ENCODE measurements at regions not wholly inside any gene's neighbourhood (a gene's known extent, or its start where the extent isn't known, plus 50 kb on each side); places are given as distances from the start of the nearest gene placed in this dataset.
"Not testable (repeated sequence)": the region's sequence is repeated elsewhere in the genome, so short reads cannot be mapped to it uniquely, and the experiment has no call there.

GRCh38 chr2:235228422-235228821 is 265.4 kb upstream of the AGAP1 start:
- TF ChIP-seq POLR2AphosphoS5, POLR2A (IDR thresholded peaks at IDR 0.05): not testable (repeated sequence)
- TF ChIP-seq, protein P1, sequence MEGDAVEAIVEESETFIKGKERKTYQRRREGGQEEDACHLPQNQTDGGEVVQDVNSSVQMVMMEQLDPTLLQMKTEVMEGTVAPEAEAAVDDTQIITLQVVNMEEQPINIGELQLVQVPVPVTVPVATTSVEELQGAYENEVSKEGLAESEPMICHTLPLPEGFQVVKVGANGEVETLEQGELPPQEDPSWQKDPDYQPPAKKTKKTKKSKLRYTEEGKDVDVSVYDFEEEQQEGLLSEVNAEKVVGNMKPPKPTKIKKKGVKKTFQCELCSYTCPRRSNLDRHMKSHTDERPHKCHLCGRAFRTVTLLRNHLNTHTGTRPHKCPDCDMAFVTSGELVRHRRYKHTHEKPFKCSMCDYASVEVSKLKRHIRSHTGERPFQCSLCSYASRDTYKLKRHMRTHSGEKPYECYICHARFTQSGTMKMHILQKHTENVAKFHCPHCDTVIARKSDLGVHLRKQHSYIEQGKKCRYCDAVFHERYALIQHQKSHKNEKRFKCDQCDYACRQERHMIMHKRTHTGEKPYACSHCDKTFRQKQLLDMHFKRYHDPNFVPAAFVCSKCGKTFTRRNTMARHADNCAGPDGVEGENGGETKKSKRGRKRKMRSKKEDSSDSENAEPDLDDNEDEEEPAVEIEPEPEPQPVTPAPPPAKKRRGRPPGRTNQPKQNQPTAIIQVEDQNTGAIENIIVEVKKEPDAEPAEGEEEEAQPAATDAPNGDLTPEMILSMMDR (IDR thresholded peaks at IDR 0.05 in 8 of 11, conservative IDR thresholded peaks at IDR 0.05 in 3 of 11): not testable (repeated sequence)

Data from spleen (tissue), 7 donors.